NCI-H1417 (cell line): ENCODE measurements at regions not wholly inside any gene's neighbourhood (a gene's known extent, or its start where the extent isn't known, plus 50 kb on each side); places are given as distances from the start of the nearest gene placed in this dataset.
"Not testable (repeated sequence)": the region's sequence is repeated elsewhere in the genome, so short reads cannot be mapped to it uniquely, and the experiment has no call there.

Experiments
- DNase-seq, 3 experiments: peaks; one replicate each; lab custom pipeline; 2025; lab: John Stamatoyannopoulos, UW

DNA sequence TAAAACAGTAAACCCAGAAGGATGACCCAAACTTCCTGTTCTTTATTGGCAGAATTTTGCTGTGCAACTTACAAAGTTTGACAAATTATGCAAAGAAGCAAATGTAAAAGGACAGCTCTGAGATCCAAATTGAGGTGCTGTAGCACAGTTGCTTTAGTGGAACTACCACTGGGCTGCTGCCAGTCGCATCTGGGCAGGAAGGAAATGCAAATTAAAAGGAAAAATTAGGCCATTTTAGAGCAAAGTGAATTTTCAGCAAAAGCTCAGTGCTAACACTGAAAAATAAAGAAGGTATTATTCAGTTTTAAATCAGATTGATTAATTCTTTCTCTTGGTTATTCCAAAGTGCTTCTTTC is 104.5 kb downstream of the ZMAT3 start:
- no peak for DNase-seq

GRCh38 chr3:178966299-178967176 is 105.1 kb downstream of the ZMAT3 start:
- peak in 2 of 3 experiments; percentile 52 to 78 for DNase-seq

DNA sequence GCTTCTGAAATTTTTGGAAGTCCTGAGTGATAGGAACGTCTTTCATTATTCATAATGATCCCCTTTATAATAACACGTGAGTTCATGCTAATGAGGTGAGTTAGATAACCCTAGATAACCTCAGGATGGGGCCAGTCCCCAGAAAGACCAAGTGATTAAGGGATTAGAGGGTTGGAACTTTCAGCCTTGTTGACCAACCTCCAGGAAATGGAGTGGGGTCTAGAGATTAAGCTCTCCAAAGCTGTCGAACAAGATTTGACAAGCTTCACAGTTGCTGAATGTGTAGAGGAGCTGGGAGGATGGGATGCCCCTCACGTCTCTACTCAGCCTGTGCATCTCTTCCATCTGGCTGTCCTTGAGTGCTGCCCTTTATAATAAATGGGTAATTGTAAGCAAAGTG is 107.1 kb downstream of the ZMAT3 start:
- no peak for DNase-seq

DNA sequence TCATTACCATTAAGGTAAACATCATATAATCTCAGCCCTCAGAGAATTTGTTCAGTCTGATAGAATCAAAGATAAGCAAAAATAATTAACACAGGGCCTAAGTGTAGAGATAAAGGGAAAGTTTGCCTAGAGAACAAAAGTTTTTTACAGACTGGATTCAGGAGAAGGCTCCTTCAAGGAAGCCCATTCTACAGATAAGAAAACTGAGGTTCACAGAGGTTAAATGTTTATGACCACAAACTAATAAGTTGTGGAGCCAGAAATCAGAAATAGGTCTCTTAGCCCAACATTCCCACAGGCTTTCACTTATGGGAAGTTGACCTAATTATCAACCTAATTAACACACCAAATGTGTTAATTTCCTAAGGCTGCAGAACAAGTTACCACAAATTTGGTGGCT is 110.7 kb downstream of the ZMAT3 start:
- no peak for DNase-seq

DNA sequence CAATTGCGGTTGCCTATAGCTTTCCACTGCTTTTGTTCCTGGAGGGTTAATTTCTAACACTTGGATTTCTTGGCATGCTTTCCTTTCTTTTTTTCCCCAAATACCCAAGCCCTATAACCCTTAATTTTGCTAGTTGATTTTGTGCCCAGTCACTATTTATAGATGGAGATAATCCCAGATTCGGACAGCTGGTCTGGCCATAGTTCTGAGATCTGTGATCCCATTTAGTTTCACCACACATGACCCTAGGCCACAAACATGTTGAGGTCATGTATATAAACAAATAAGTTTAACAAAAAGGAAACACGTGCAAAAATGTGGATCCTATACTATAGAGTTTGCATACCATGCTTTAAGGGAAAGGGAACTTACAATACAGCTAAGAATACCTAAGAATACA is 111.4 kb downstream of the ZMAT3 start:
- no peak for DNase-seq

DNA sequence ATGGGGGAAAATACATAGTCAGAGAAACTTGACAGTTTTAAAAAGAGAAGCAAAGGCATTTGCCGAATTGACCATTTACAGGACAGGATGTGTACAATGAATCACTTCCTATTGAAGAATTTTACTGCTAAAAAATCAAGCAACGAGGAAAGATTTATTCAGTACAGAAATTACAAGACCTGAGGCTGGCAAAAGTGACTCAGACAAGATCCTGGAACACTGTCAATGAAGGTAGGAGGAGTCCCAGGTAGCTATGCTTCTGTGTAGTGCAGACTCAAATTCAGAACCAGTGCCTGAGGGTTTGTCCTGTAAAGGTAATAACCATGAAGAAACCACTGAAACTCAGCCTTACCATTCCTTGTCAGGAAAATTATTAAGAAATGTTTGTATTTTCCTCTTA is 120.9 kb downstream of the ZMAT3 start:
- DNase-seq, result no peak

DNA sequence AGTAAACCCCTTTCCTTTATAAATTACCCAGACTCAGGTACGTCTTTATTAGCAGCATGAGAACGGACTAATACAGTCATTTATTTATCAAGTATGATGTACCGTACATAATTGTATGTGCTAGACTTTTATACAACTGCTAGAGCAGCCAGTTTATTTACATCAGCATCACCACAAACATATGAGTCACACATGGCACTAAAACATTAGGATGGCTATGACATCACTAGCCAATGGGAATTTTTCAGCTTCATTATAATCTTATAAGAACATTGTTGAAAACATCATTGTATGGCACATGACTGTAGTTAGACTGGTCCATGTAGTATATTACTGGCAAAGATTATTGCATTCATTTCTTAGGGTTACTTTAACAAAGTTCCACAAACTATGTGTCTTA is 121.7 kb downstream of the ZMAT3 start:
- no peak for DNase-seq

GRCh38 chr3:178948546-178948945 is 123.1 kb downstream of the ZMAT3 start:
- DNase-seq, result no peak

DNA sequence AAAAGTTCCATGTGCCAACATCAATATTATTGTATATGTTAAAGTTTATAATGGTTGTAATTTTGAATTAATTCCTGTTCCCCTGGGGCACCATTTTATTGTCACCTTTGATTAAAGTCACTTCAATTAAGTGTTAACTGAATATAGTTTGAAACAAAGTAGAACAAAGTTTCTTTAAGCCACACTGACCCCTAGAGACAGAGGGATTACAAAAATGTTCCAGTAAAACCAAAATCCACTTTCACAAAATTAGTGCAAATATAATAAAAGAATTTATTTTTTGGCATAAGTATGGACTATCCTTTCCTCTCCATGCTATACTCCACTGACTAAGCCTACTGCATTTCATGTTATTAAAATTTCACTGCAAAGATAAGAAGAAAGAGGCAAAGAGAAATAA is 123.9 kb downstream of the ZMAT3 start:
- DNase-seq, result peak in 1 of 3 experiments; percentile 30

DNA sequence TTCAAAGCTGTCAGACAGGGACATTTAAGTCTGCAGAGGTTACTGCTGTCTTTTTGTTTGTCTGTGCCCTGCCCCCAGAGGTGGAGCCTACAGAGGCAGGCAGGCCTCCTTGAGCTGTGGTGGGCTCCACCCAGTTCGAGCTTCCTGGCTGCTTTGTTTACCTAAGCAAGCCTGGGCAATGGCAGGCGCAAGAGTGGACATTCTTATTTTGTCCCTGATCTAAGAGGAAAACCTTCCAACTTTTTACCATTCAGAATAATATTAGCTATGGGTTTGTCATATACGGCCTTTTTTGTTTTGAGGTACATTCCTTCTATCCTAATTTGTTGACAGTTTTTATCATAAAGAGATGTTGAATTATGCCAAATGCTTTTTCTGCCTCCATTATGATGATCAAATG is 129.3 kb downstream of the ZMAT3 start:
- not testable (repeated sequence) for DNase-seq

- DNase-seq, result no peak
Measured at GRCh38 chr3:178930116-178930515, 141.5 kb downstream of the ZMAT3 start.

DNA sequence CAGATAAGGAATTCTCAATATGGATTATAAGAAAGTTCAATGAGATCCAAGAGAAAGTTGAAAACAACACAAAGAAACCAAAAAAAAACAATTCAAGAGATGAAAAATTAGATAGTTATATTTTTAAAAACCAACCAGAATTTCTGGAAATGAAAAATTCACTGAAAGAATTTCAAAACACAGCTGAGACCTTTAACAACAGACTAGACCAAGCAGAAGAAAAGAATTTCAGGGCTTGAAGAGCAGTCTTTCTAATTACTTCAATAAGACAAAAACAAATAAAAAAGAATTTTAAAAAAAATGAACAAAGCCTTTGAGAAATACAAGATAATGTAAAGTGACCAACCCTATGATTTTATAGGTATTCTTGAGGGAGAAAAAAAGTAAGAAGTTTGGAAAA is 155.4 kb downstream of the ZMAT3 start:
- no peak for DNase-seq

- no peak for DNase-seq
Measured at GRCh38 chr3:178915365-178915764, 156.2 kb downstream of the ZMAT3 start.

DNA sequence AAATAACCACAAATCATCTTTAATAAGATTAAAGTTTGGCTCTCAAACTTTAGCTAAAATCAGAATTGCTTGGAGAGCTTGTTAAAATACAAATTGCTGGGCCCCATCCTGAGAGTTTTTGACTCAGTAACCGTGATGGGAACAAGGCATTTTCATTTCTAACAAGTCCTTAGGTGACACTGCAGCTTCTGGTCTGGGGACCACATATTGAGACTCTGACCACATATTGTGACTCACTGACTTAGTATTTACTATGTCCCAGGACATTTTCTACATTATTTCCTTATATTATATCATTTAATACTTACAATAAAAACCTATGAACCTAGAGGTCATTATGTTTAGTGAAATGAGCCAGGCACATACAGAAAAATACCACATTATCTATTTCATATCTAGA is 164.5 kb downstream of the ZMAT3 start:
- no peak for DNase-seq

DNA sequence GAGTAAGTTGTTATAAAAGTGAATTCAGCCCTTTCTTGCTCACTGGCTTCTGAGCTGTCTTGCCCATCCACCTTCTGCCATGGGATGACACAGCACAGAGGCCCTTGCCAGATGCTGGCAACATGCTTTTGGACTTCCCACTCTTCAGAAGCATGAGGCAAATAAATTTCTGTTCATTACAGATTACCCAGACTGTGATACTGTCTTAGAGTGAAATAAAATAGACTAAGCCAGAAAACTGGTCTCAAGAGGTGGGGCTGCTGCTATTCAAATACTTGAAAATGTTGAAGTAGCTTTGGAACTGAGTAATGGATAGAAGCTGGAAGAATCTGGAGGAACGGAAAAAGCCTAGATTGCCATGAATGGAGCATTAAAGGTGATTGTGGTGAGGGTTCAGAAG is 170.4 kb downstream of the ZMAT3 start:
- peak in 2 of 3 experiments; percentile 32 to 39 for DNase-seq

DNA sequence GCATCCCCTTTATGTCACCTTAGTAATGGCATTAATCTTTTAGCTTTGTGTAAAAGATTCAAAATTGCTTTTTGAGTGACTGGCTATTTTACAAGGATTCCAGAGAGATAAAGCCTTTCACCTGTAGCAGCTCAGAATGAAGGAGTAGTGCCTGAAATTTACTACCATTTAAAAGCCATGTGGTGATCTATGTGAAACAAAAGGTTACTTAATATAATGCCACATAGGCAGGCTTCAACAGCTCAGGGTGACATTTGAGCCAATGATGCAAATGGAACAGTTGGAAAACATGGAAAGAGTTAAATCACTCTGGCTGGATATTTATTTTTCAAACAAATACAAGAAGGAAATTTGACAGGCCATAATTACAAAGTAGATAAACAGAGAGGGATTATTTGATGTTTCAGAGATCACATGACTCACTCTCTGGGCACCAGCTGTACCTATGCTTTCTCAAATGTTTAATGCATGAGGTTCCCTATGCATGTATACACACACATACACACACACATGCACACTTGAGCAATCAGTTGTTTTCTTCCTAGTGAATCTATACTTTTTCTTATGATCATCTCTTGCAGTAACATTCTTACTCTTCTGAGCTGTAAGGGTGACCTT is 171.5 kb downstream of the ZMAT3 start:
- peak; percentile 70 to 99 (median 92) for DNase-seq

GRCh38 chr3:178895178-178895789 is 176.3 kb downstream of the ZMAT3 start:
- DNase-seq, result no peak
